Transverse colon (tissue), 4 donors: ENCODE measurements at regions not wholly inside any gene's neighbourhood (a gene's known extent, or its start where the extent isn't known, plus 50 kb on each side); places are given as distances from the start of the nearest gene placed in this dataset.

Experiments used
- DNase-seq: peaks from one replicate; pipeline ENCODE4 v3.0.0-alpha.2; 2019
- H3K27ac ChIP-seq, 4 donors: fragments of 200-600 bp; sonication (generic); 2 replicates each; pipeline ENCODE4 v1.5.1; 2016 to 2018; ENCODE audit warnings: inconsistent platforms in 4 of 4
- H3K27me3 ChIP-seq: fragments of 200-600 bp; sonication (generic); 2 replicates; pipeline ENCODE4 v1.5.1; 2017; ENCODE audit warnings: inconsistent platforms
- H3K36me3 ChIP-seq, 4 donors: fragments of 200-600 bp; sonication (generic); 2 replicates each; pipeline ENCODE4 v1.5.1; 2017 to 2019; ENCODE audit warnings: inconsistent platforms in 4 of 4
- H3K4me1 ChIP-seq, 4 donors: fragments of 200-600 bp; sonication (generic); 2 replicates each; pipeline ENCODE4 v1.5.1; 2017 to 2020; ENCODE audit warnings: inconsistent platforms in 4 of 4
- H3K4me3 ChIP-seq, 4 donors: fragments of 200-600 bp; sonication (generic); 1 replicate in 1 of 4; 2 replicates in 3 of 4; pipeline versions ENCODE4 v1.5.1 to v1.6.1; 2017 to 2019; ENCODE audit warnings: inconsistent platforms in 4 of 4
- H3K9me3 ChIP-seq, 2 donors: fragments of 200-600 bp; sonication (generic); 2 replicates each; pipeline ENCODE4 v1.5.1; 2017 to 2019; ENCODE audit warnings: inconsistent platforms in 2 of 2
- EP300 ChIP-seq: sonication (generic); formaldehyde crosslinking; IDR thresholded peaks from one replicate; pipeline ENCODE4 v1.6.1; 2017; ENCODE audit warnings: antibody characterized with exemption, low read depth
- POLR2A ChIP-seq: fragments of 450-650 bp; IDR thresholded peaks from one replicate; pipeline ENCODE4 v1.6.1; 2016; ENCODE audit warnings: antibody characterized with exemption, mild to moderate bottlenecking, moderate library complexity
- POLR2AphosphoS5 ChIP-seq, 3 donors: sonication (generic); formaldehyde crosslinking; IDR thresholded peaks; one replicate each; pipeline ENCODE4 v1.6.1; 2016; ENCODE audit warnings: antibody characterized with exemption in 3 of 3
- WGBS, 2 donors: methylation state at CpG; one replicate each; pipeline ENCODE4 v1.1.5; 2018; ENCODE audit warnings: low coverage in 1 of 2; 5-methylcytosine and 5-hydroxymethylcytosine counted together
- in situ Hi-C, 4 donors: fragments of 200-750 bp; cut with MboI; loops; one replicate each; pipeline versions ENCODE4 v1.15.0 to v1.15.1; 2017; ENCODE audit warnings: low sequenced_read_pairs in 3 of 4, low pct_ligation_motif_present in 1 of 4, low pct_unique_long_range_greater_than_20kb in 1 of 4
- intact Hi-C: fragments of 100-400 bp; cut with DNase I; formaldehyde crosslinking; loops from one replicate; pipeline ENCODE4 v1.15.1; 2023; ENCODE audit warnings: low total_unique reads
- TF ChIP-seq, protein P1 (sequence below), 5 experiments: fragments of 200-600 bp in 3 of 5; fragments of 450-650 bp in 2 of 5; sonication (generic) in 3 of 5; IDR thresholded peaks; 1 replicate in 2 of 5; 2 replicates in 3 of 5; pipeline ENCODE4 v1.5.1; 2016 to 2017; ENCODE audit warnings: antibody characterized with exemption in 5 of 5, inconsistent platforms in 3 of 5, mild to moderate bottlenecking in 2 of 5, moderate library complexity in 1 of 5

DNA sequence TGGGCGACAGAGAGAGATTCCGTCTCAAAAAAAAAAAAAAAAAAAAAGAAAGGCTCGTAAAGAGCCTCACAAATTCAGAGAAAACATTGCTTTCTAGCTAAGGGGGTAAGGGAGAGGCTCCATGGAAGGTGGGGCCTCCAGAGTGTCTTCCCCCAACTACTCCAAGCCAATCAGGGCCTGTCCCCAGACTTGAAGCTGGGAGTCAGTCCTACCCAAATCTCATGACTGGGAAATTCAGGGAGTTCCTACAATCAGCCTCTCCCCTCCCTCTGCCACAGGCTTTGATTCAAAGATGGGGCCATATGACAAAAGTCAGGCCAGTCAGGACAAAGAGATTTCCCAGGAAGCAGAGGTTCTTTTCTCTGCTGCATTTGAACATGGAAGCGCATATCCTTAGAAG lies 63.0 kb upstream of the NUP160 start:
- Histone ChIP-seq H3K27ac (no peak overlapping the region), H3K4me1 (no peaks in the 10 kb centered on the region), H3K9me3 (no peaks in the 10 kb centered on the region), H3K27me3 (no peaks in the 10 kb centered on the region), H3K4me3 (no peak overlapping the region), H3K36me3 (no peaks in the 10 kb centered on the region)
- in situ Hi-C loops (no loop called here), intact Hi-C loops (no loop called here)
- no peak for DNase-seq
- TF ChIP-seq POLR2A (no peak), EP300 (no peak), POLR2AphosphoS5 (IDR thresholded peaks at IDR 0.05) (no peak)
- TF ChIP-seq, protein P1, sequence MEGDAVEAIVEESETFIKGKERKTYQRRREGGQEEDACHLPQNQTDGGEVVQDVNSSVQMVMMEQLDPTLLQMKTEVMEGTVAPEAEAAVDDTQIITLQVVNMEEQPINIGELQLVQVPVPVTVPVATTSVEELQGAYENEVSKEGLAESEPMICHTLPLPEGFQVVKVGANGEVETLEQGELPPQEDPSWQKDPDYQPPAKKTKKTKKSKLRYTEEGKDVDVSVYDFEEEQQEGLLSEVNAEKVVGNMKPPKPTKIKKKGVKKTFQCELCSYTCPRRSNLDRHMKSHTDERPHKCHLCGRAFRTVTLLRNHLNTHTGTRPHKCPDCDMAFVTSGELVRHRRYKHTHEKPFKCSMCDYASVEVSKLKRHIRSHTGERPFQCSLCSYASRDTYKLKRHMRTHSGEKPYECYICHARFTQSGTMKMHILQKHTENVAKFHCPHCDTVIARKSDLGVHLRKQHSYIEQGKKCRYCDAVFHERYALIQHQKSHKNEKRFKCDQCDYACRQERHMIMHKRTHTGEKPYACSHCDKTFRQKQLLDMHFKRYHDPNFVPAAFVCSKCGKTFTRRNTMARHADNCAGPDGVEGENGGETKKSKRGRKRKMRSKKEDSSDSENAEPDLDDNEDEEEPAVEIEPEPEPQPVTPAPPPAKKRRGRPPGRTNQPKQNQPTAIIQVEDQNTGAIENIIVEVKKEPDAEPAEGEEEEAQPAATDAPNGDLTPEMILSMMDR (IDR thresholded peaks at IDR 0.05) = no peak
- 63 to 95% methylated on average over 1 to 4 of the region's 4 CpGs for WGBS, 2 donors

DNA sequence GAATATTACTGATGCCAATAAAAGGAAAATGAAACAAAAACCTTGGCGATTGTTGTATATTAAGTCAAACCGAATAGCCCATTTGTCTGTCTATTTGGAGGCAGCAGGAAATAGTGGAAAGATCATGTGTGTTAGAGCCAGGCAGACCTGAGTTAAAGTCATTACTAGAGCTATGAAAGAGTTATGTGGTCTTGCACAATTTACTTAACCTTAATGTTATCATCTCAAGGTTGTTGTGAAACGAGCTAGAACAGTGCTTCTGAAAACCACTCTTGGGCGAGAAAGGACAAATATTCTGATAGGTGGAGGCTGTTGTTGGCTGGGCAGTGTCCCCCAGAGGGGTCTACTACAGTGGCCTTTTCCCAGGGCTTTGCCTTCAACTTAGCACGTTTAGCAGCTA lies 60.0 kb upstream of the NUP160 start:
- no peak overlapping the region for H3K27ac ChIP-seq
- no peak for DNase-seq
- in situ Hi-C loops = no loop called here

DNA sequence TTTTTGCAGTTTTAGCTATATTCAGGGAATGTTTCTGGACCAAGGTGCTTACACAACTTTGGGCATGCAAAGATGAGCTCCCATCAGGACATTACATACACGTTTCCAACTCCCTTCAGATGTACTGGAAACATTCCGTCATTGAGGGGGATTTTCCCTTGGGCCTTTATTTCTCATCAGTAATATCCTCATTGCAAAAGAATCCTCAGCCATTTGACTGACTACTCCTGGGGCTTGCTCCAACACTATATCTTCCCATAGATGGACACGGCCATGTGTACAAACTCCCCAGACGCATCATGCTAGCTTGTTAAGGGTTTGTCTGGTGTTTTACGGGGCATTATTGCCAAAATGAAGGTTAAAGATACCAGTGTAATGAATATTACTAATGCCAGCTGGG lies 59.3 kb upstream of the NUP160 start:
- no peak for TF ChIP-seq POLR2A
- TF ChIP-seq, protein P1 (IDR thresholded peaks at IDR 0.05) = no peak
- TF ChIP-seq EP300 = no peak
- TF ChIP-seq POLR2AphosphoS5 (IDR thresholded peaks at IDR 0.05) = no peak
- H3K9me3 ChIP-seq = no peaks in the 10 kb centered on the region
- DNase-seq = no peak
- no peaks in the 10 kb centered on the region for H3K4me1 ChIP-seq
- intact Hi-C loops (no loop called here), in situ Hi-C loops (no loop called here)
- H3K27ac ChIP-seq = no peak overlapping the region
- H3K4me3 ChIP-seq = no peak overlapping the region
- WGBS, 2 donors = 72 to 81% methylated on average over 3 to 5 of the region's 5 CpGs
- no peaks in the 10 kb centered on the region for H3K36me3 ChIP-seq
- H3K27me3 ChIP-seq = no peaks in the 10 kb centered on the region

More for the DNA sequence above, 60.0 kb upstream of the NUP160 start:
- TF ChIP-seq POLR2A = no peak
- Histone ChIP-seq H3K4me1 (no peaks in the 10 kb centered on the region), H3K4me3 (no peak overlapping the region), H3K9me3 (no peaks in the 10 kb centered on the region), H3K36me3 (no peaks in the 10 kb centered on the region), H3K27me3 (no peaks in the 10 kb centered on the region)
- intact Hi-C loops = no loop called here
- WGBS, 2 donors = 28 to 40% methylated on average over 3 to 5 of the region's 5 CpGs

DNA sequence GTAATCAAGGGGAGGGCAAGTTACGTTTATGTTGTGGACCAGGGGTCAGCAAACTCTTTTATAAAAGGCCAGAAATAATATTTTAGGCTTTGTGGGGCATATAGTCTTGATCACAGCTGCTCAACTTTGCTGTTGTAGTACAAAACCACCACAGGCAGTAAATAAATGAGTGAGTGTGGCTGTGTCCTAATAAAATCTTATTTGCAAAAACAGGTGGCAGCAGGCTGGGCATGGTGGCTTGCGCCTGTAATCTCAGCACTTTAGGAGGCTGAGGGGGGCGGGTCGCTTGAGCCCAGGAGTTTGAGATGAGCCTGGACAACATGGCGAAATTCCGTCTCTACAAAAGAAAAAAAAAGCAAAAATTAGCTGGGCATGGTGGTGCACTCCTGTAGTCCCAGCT lies 57.9 kb upstream of the NUP160 start:
- in situ Hi-C loops (no loop called here), intact Hi-C loops (no loop called here)
- DNase-seq = no peak
- Histone ChIP-seq H3K4me1 (no peaks in the 10 kb centered on the region), H3K36me3 (no peaks in the 10 kb centered on the region), H3K9me3 (no peaks in the 10 kb centered on the region), H3K27me3 (no peaks in the 10 kb centered on the region), H3K4me3 (no peak overlapping the region), H3K27ac (no peak overlapping the region)
- TF ChIP-seq POLR2A (no peak), EP300 (no peak), POLR2AphosphoS5 (IDR thresholded peaks at IDR 0.05) (no peak)
- TF ChIP-seq, protein P1 (IDR thresholded peaks at IDR 0.05) = no peak
- 60 to 84% methylated on average over 1 to 6 of the region's 6 CpGs for WGBS, 2 donors

DNA sequence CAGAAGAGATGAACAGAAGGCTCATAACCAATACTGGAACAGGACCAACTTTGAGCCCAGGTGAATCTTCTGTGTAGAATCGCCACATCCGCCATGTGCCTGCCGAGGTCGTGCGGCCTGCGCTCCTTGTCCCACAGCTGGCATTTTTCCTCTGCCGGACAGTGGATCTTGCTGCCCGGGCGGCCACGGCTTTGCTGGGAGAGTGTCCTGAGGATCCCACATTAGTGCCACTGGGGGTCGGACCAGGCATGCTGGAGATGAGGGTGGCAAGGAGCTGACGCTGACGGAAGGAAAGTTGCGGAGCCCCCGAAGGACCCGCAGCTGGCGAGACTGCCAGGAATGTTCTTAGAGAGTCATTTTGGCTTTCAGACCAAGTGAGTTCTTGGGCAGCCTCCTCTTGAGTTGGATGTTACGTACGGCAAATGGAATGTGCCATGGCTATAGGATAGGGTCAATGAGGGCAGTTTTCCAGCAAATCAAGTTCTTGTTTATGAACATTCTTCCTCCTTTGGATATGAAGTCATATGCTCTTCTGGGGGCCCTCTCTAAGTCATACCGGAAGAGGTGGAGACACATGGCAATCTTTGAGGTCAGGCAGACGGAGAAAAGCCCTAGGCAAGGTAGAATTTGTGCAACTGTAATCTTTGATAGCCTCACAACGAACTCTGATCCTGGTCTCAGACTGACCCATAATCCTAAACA lies 57.4 kb upstream of the NUP160 start:
- no peaks in the 10 kb centered on the region for H3K9me3 ChIP-seq
- TF ChIP-seq POLR2A = no peak
- TF ChIP-seq, protein P1 (IDR thresholded peaks at IDR 0.05) = no peak
- TF ChIP-seq EP300 = no peak
- TF ChIP-seq POLR2AphosphoS5 (IDR thresholded peaks at IDR 0.05) = no peak
- intact Hi-C loops = no loop called here
- H3K36me3 ChIP-seq = no peaks in the 10 kb centered on the region
- H3K27ac ChIP-seq = no peak overlapping the region
- H3K27me3 ChIP-seq = no peaks in the 10 kb centered on the region
- H3K4me1 ChIP-seq = no peaks in the 10 kb centered on the region
- in situ Hi-C loops = no loop called here
- H3K4me3 ChIP-seq = no peak overlapping the region
- no peak for DNase-seq
- WGBS, 2 donors = 90 to 94% methylated on average over 7 to 22 of the region's 22 CpGs
